Astrocyte of the hippocampus (primary cell): ENCODE measurements at regions not wholly inside any gene's neighbourhood (a gene's known extent, or its start where the extent isn't known, plus 50 kb on each side); places are given as distances from the start of the nearest gene placed in this dataset.
A peak's percentile ranks its signal among the peaks of the same experiment; 100 is the strongest.

ENCODE experiments used
- DNase-seq: peaks from one replicate; pipeline ENCODE4 v3.0.0; 2011; ENCODE audit warnings: low read depth, low spot score

DNA sequence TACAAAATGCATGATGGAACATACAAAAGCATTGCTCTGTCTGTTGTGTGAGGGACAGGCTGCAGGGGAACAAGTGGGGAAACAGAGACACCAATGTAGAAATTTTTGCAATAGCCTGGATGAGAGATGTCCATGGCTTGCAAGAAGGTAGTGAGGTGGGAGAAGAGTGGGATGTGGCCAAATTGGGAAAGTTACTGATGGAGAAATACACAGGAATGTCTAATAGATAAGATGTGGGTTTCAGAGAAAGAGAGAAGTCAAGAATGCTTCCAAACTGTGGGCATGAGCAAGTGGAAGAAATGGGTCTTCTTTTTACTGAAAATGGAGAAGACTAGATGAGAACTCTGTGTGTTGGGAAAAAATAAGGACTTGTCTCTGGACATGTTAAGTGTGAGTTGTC lies 592.7 kb downstream of the TNS3 start:
- no peak for DNase-seq

DNA sequence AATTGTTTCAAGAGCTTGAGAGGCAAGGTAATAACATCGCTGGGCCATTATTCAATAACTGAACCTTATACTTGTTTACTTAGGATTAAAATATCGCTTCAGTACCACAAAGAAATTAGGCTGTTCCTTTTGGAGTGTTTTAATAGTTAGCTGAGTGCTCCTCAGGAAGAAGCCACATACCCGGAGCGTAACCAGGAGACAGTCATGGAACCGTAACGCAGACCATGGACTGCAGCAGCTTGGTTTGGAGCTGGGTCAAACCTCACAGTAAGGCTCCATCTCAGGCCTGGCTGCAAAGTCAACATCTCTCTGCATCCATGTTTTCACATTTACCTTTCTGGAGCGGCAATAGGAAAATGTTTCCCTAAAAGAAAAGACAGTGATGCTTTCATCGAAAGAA lies 599.0 kb downstream of the TNS3 start:
- peak; percentile 30 for DNase-seq

DNA sequence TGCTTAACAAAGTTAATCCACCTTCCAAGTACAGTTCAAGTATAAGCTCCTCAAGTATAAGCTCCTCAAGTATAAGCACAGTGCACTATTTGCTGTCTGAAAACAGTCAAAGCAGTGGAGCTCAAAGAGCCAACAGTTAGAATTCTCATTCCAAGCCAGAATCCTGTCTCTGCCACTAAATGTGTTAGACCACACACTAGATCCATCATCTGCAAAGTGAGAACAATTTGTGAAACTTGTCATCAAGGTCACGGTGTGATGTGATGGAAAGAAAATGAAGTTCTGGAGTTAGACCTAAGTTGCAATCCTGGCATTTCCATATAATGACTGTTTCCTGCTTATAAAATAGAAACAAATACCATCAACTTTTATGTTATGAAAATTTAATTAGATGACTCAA lies 602.5 kb downstream of the TNS3 start:
- DNase-seq = no peak

- no peak for DNase-seq
Observed at GRCh38 chr7:46975493-46975892, 606.4 kb downstream of the TNS3 start.

- peak; percentile 81 for DNase-seq
Observed at GRCh38 chr7:46972205-46972604, 609.7 kb downstream of the TNS3 start.

GRCh38 chr7:46970476-46970875 lies 611.4 kb downstream of the TNS3 start:
- peak; percentile 57 for DNase-seq

- no peak for DNase-seq
Observed at GRCh38 chr7:46970131-46970430, 611.8 kb downstream of the TNS3 start.

DNA sequence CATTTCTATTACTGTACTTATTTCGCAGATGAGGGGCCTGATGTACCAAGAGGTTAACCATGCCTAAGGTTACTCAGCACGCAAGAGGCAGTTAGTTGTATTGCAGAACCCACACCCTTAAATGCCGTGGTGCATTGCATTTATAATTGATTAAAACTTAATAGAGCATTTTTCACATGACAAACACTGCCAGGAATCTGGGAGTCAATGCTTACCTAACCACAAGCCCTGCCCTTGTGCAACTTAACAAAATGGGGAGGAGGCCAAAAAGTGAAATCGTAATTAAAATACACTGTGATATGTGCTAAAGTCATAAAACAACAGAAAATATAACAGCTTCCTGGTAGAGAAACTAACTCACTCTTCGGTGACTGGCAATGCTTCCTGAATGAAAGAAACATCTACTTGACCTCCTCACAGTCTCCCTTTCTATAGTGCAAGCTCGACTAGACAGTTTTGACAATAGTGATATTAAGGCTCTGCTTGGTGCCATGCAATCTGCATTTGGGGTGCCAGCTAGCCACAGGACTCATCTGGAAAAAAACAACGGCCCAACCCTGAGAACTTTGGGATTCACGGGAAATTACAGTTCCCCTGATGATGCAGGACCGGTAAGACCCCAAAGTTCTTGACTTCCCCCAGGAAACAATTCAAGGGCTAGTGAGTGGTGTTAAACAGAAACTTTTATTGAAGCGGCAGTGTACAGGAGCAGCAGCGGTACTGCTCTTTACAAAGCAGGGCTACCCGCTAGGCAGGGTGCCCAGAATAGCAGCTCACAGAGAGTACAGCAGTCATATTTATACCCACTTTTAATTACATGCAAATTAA lies 612.4 kb downstream of the TNS3 start:
- peak; percentile 68 for DNase-seq

GRCh38 chr7:46968003-46968402 lies 613.9 kb downstream of the TNS3 start:
- DNase-seq = no peak

GRCh38 chr7:46963719-46964118 lies 618.2 kb downstream of the TNS3 start:
- DNase-seq = no peak

DNA sequence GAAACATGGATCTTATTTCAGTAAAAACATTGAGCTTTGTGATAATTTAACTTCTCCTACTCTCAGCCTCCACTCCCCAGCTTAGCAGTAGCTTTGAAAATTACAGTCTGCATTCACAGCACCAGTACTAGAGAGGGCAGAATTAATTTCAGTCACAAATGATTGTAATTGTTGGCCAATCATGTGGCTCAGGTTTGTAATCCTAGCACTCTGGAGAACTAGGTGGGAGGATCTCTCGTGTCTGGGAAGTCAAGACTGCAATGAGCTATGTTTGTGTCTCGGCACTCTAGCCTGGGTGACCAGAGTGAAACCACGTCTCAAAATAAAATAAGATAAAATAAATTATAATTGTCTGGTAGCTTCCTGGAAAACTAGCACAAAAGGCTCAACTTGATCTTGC lies 620.9 kb downstream of the TNS3 start:
- DNase-seq = no peak

DNA sequence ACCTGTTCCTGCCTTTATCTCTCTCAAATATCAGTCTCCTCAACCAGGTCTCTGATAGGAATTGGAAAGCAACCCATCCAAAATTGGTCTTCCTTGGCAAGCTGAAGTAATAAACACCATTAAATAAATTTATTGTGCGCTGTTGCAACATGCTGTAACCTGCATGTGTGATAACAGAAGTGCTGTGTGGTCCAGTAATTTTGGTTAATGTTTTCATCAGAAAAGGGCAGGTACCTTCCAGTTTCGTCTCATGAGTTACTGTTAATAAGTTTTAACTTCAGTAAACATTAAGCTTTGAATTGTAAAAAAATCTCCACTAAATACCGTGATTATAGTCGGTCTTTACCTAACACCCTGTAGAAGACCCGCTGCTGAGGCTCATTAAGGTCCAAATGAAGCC lies 624.7 kb downstream of the TNS3 start:
- DNase-seq = no peak

GRCh38 chr7:46955531-46955930 lies 626.4 kb downstream of the TNS3 start:
- DNase-seq = no peak

- DNase-seq = no peak
Observed at GRCh38 chr7:46954181-46954580, 627.7 kb downstream of the TNS3 start.

GRCh38 chr7:46953008-46953407 lies 628.9 kb downstream of the TNS3 start:
- no peak for DNase-seq

DNA sequence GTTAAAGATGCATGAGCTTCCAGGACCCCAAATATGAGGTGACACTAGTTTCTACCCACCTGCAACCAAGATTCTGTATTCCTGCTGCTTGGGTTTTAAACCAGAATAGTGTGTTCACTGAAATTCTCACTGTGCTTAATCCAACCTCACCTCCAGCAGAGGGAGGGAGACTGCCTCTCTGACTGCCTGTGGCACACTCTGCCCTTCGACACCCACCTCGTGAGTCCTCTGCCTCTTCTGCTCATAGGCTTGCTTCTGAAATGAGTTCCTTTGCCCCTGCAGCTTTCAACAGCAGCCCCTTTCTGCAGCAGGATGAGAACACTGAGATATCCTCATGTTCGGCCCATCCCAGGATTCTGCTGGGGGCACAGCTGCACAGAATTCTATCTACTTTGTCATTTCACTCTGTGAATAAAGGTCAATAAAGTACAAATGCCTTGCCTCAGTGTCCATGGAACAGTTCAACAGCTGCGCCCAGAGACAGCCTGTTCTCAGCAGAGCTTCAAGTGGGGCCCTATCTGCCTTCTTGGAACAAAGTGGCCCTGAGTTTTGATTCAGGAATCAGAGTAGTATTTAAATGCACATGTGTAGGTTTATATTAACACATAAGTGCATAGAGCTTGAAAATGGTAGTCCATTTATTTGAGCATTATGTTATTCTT lies 632.5 kb downstream of the TNS3 start:
- no peak for DNase-seq

DNA sequence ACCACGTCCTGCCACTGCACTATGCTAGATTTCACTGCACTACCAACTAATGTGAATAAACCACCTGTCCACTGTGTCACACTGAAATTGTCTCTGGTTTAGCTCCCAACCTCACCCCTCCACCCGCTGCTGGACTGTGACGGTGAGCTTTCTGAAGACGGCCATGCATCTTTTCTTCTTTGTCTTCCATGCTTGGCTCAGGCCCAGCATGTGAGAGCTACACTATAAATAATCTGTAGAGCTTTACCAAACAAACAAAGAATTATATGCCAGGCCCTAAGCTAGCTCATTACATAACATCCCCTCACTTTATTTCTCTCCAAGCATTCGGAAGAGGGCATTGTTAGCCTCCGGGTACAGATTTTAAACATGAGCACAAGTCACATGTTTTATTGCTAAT lies 633.2 kb downstream of the TNS3 start:
- DNase-seq = no peak

- DNase-seq = no peak
Observed at GRCh38 chr7:46945328-46945727, 636.6 kb downstream of the TNS3 start.

GRCh38 chr7:46943996-46944395 lies 637.9 kb downstream of the TNS3 start:
- DNase-seq = no peak

DNA sequence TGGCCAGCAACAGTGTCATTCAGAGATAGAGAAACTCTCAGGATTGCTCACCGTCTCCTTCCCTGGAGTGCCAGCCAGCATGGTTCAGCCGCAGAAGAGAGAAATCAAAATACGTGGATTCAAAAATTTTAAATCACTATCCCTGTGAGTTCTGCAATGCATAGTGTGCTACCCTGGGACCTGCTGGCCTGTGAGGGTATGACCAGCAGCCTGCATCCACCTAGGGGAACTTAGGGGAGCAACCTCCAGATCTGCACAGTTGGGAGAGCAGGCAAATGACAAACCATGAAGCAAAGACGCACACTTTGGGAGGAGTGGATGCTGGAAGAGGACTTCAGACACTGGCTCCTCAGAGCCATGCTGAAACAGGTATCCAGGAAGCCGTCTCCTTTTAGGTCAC lies 639.3 kb downstream of the TNS3 start:
- no peak for DNase-seq

DNA sequence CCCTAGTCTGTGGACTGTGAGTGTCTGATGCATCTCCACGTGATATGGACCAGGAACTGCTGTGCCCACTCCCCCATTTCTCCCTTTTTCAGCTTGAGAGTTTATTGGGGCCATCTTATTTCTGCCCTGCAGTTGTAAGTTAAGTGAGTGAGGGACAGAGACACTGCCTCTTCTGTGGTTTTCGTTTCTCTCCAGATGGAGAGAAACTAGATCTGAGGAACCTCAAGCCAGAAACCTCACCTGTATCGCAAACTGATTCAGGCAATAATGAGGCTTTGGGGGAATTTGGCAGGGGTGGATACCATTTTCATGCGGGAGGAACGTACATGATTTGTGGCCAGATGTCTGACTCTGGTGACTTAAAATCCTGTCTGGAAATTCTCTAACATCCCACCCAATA lies 641.7 kb downstream of the TNS3 start:
- DNase-seq = no peak

GRCh38 chr7:46939558-46939957 lies 642.4 kb downstream of the TNS3 start:
- DNase-seq = no peak

GRCh38 chr7:46939089-46939488 lies 642.8 kb downstream of the TNS3 start:
- no peak for DNase-seq

GRCh38 chr7:46937826-46938225 lies 644.1 kb downstream of the TNS3 start:
- no peak for DNase-seq
